ENCODE measurements at regions not wholly inside any gene's neighbourhood (a gene's known extent, or its start where the extent isn't known, plus 50 kb on each side); places are given as distances from the start of the nearest gene placed in this dataset.

DNA sequence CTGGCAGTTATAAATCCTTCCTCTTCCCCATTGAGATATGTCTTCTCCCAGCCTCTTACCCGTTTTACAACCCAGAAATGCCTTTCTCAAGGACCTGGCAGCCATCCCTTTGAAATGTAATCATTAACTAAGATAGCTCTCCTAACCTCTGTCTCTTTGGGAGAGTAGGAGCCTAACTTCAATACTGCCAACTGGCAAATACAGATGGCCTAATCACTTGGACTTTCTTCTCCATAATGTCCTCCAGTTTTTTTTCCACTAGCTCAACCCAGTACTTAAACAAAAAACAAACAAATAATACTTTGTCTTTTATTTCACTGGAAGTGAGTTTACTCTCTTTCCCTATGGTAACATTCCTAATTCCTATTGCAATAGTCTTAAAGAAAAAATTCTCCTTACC lies 1391.1 kb downstream of the SUCLG1 start:
- Histone ChIP-seq H3K4me1 (ENCODE audit: control insufficient read depth, insufficient read depth, low read length) (no peaks in the 10 kb centered on the region), H3K27ac (ENCODE audit: low read length) (no peak overlapping the region), H3K9me3 (replicated peaks; ENCODE audit: control insufficient read depth, low read depth, low read length) (no peaks in the 10 kb centered on the region), H3K4me3 (ENCODE audit: low read length) (no peak overlapping the region), H3K27me3 (ENCODE audit: control insufficient read depth, insufficient read depth, low read length) (no peaks in the 10 kb centered on the region), H3K36me3 (ENCODE audit: control insufficient read depth, insufficient read depth, low read length) (no peaks in the 10 kb centered on the region)
- no CpG with 5 or more reads among the region's 1 CpG for WGBS (ENCODE audit: insufficient coverage)
- DNase-seq, result no peak

DNA sequence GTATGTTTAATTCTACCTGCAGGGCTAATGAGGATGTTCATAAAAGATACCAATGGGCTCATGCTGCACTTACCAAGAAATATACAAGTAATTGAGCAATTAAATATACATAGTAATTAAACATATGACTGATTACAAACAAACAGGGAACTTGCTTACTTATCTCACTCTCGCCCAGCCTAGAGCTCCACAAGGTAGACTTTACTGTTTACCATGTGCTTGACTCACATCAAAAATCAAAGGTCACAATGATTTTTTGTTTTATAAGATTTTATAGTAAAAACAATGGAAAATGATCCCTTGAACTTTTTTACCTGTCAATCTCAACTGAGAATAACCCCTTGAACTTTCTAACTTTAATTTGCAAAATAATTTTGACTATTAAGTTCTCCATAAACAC lies 1395.1 kb downstream of the SUCLG1 start:
- Histone ChIP-seq H3K36me3 (ENCODE audit: control insufficient read depth, insufficient read depth, low read length) (no peaks in the 10 kb centered on the region), H3K4me3 (ENCODE audit: low read length) (no peak overlapping the region), H3K9me3 (replicated peaks; ENCODE audit: control insufficient read depth, low read depth, low read length) (no peaks in the 10 kb centered on the region), H3K27ac (ENCODE audit: low read length) (no peak overlapping the region), H3K4me1 (ENCODE audit: control insufficient read depth, insufficient read depth, low read length) (no peaks in the 10 kb centered on the region), H3K27me3 (ENCODE audit: control insufficient read depth, insufficient read depth, low read length) (no peaks in the 10 kb centered on the region)
- WGBS (ENCODE audit: insufficient coverage), result no CpG with 5 or more reads among the region's 1 CpG
- DNase-seq, result no peak

DNA sequence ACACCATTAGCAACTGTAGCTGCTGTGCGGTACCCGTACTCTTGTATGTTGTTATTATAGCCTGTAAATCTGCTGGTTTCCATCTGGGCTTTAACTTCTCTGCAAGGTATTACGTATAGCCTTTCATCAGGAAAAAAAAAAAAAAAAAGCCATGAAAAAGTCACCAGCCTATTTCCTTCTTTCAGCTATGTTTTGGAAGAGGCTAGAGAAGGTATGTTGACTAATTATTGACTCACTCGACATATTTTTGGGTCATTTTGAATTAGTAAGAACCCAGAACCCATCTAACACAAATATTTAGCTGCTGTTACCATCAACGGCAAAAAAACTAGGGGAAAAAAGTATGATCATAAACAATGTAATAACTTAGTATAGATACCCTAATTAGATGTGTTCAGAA lies 1395.6 kb downstream of the SUCLG1 start:
- H3K4me3 ChIP-seq (ENCODE audit: low read length), result no peak overlapping the region
- H3K27me3 ChIP-seq (ENCODE audit: control insufficient read depth, insufficient read depth, low read length), result no peaks in the 10 kb centered on the region
- DNase-seq, result no peak
- H3K9me3 ChIP-seq (replicated peaks; ENCODE audit: control insufficient read depth, low read depth, low read length), result no peaks in the 10 kb centered on the region
- no CpG with 5 or more reads among the region's 5 CpGs for WGBS (ENCODE audit: insufficient coverage)
- H3K36me3 ChIP-seq (ENCODE audit: control insufficient read depth, insufficient read depth, low read length), result no peaks in the 10 kb centered on the region
- no peaks in the 10 kb centered on the region for H3K4me1 ChIP-seq (ENCODE audit: control insufficient read depth, insufficient read depth, low read length)
- H3K27ac ChIP-seq (ENCODE audit: low read length), result no peak overlapping the region

DNA sequence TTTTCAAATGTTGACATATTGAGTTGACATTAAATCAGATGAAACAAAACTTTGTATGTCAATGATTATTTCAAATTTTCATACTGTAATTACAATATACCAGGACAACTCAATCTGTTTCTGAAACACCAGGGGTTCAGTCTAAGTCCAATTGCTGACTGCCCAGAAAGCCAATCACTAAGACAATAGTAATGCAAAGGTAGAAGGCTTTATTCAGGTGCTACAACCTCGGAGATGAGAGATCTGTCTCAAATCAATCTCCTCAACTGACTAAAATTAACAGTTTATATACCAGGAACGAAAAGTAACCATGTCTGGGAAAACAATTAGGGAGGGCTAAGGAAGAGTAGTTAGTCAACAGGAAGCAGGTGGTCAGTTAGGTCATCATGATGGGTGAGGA lies 1400.4 kb downstream of the SUCLG1 start:
- no peak for DNase-seq
- no peaks in the 10 kb centered on the region for H3K36me3 ChIP-seq (ENCODE audit: control insufficient read depth, insufficient read depth, low read length)
- no CpG with 5 or more reads among the region's 2 CpGs for WGBS (ENCODE audit: insufficient coverage)
- no peak overlapping the region for H3K27ac ChIP-seq (ENCODE audit: low read length)
- peaks cover 3% of the 10 kb centered on the region for H3K9me3 ChIP-seq (replicated peaks; ENCODE audit: control insufficient read depth, low read depth, low read length)
- no peaks in the 10 kb centered on the region for H3K27me3 ChIP-seq (ENCODE audit: control insufficient read depth, insufficient read depth, low read length)
- no peak overlapping the region for H3K4me3 ChIP-seq (ENCODE audit: low read length)
- H3K4me1 ChIP-seq (ENCODE audit: control insufficient read depth, insufficient read depth, low read length), result no peaks in the 10 kb centered on the region

DNA sequence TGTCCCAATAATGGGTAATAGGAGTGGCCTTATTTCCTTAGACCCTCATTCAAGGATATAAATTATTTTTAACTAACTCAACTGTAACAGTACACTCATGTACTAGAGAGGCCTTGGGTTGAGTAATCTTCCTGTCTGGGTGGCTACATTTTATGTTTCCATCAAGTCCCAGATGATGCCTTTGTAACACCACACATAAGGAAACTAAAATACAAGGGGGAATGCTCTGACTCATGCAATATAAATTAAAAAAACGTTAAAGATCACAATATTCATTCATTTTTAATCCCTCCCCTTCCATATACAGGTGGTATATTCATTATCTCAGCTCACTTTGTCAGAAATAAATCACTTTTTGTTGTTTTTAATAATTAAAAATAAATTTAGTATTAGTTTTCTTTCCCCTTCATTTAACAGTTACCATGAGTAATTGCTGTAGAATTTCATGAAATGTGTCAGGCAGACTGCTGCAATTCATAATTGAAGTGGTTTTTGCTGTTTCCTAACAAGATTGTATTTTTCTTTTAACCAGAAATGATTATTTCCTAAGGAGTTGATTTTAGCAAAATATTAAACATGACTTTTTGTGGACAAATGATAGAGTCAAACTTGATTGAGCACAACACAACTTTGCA lies 1403.6 kb downstream of the SUCLG1 start:
- no CpG with 5 or more reads among the region's 1 CpG for WGBS (ENCODE audit: insufficient coverage)
- Histone ChIP-seq H3K4me3 (ENCODE audit: low read length) (no peak overlapping the region), H3K27me3 (ENCODE audit: control insufficient read depth, insufficient read depth, low read length) (no peaks in the 10 kb centered on the region), H3K27ac (ENCODE audit: low read length) (no peak overlapping the region), H3K36me3 (ENCODE audit: control insufficient read depth, insufficient read depth, low read length) (no peaks in the 10 kb centered on the region), H3K4me1 (ENCODE audit: control insufficient read depth, insufficient read depth, low read length) (no peaks in the 10 kb centered on the region), H3K9me3 (replicated peaks; ENCODE audit: control insufficient read depth, low read depth, low read length) (peaks cover 3% of the 10 kb centered on the region)
- DNase-seq, result peak; percentile 27

DNA sequence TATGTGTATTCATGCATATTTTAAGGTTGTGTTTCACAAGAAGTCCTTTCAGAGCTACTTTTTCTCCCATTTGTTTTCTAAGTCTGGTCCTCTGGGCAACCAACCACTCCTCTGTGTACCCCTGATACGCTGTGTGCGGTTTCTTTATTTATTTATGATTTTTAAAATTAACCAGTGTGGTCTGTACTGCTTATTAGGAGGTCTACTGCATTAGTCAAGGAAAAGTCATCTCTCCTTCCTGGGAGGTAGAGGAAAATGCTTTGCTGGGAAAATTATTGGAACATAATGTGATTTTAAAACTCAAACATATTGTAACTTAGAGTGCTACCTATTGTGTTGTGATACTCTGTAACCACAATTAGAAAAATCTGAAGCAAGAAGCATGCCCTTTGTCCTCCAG lies 1404.3 kb downstream of the SUCLG1 start:
- H3K4me1 ChIP-seq (ENCODE audit: control insufficient read depth, insufficient read depth, low read length), result no peaks in the 10 kb centered on the region
- H3K27ac ChIP-seq (ENCODE audit: low read length), result no peak overlapping the region
- no peaks in the 10 kb centered on the region for H3K36me3 ChIP-seq (ENCODE audit: control insufficient read depth, insufficient read depth, low read length)
- H3K27me3 ChIP-seq (ENCODE audit: control insufficient read depth, insufficient read depth, low read length), result no peaks in the 10 kb centered on the region
- no CpG with 5 or more reads among the region's 2 CpGs for WGBS (ENCODE audit: insufficient coverage)
- peaks cover 3% of the 10 kb centered on the region for H3K9me3 ChIP-seq (replicated peaks; ENCODE audit: control insufficient read depth, low read depth, low read length)
- no peak for DNase-seq
- H3K4me3 ChIP-seq (ENCODE audit: low read length), result no peak overlapping the region

DNA sequence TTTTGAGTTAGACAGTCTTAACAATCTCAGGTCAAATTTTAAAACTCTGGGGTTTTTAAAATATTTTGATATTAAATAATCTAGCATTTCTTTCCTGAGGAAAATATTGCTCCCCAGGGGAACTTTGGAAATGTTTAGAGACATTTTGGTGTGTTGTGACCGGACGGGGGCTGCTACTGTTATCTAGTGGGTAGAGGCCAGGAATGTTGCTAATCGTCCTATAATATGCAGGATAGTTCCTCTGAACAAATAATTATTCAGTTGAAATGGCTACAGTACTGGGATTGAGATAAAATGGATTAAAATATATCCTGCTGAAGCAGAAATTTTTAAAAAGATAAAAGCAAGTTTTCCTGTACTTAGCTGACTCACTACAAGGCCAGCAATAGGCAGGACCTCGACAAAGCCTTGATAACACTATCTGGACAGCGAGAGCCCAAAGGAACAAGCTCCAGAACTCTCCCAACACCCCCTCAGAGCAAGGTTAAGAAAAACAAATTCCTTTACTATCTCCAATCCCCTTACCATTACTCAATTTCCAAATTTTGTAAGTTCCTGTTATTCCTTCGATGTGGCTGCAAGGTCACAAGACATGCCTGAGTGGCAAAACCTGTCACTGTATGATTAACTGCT lies 1407.4 kb downstream of the SUCLG1 start:
- H3K4me3 ChIP-seq (ENCODE audit: low read length), result no peak overlapping the region
- no peaks in the 10 kb centered on the region for H3K36me3 ChIP-seq (ENCODE audit: control insufficient read depth, insufficient read depth, low read length)
- DNase-seq, result no peak
- WGBS (ENCODE audit: insufficient coverage), result 74% methylated on average over 3 of the region's 6 CpGs
- H3K4me1 ChIP-seq (ENCODE audit: control insufficient read depth, insufficient read depth, low read length), result no peaks in the 10 kb centered on the region
- no peak overlapping the region for H3K27ac ChIP-seq (ENCODE audit: low read length)
- H3K9me3 ChIP-seq (replicated peaks; ENCODE audit: control insufficient read depth, low read depth, low read length), result no peaks in the 10 kb centered on the region
- H3K27me3 ChIP-seq (ENCODE audit: control insufficient read depth, insufficient read depth, low read length), result no peaks in the 10 kb centered on the region

DNA sequence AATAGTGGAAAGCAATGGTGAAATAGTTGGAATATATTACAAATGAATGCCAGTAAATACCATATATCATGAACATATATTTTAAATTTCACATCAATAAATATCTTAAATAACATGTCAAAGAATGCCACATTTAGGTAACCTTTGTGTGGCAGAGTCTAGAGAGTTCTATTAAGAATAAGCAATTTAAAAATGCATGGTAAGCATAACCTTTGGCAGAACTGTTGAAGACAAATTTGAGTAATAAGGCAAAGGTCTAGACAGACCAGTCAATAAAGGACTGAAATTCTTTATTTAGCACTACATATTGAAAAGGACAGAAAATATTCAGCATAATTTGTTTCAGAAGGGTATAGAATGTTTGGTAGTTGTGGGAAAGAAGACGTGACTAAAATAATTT lies 1417.0 kb downstream of the SUCLG1 start:
- H3K4me3 ChIP-seq (ENCODE audit: low read length), result no peak overlapping the region
- no peaks in the 10 kb centered on the region for H3K36me3 ChIP-seq (ENCODE audit: control insufficient read depth, insufficient read depth, low read length)
- H3K9me3 ChIP-seq (replicated peaks; ENCODE audit: control insufficient read depth, low read depth, low read length), result no peaks in the 10 kb centered on the region
- no peaks in the 10 kb centered on the region for H3K27me3 ChIP-seq (ENCODE audit: control insufficient read depth, insufficient read depth, low read length)
- no peak overlapping the region for H3K27ac ChIP-seq (ENCODE audit: low read length)
- DNase-seq, result no peak
- H3K4me1 ChIP-seq (ENCODE audit: control insufficient read depth, insufficient read depth, low read length), result no peaks in the 10 kb centered on the region
- WGBS (ENCODE audit: insufficient coverage), result no CpG with 5 or more reads among the region's 1 CpG

DNA sequence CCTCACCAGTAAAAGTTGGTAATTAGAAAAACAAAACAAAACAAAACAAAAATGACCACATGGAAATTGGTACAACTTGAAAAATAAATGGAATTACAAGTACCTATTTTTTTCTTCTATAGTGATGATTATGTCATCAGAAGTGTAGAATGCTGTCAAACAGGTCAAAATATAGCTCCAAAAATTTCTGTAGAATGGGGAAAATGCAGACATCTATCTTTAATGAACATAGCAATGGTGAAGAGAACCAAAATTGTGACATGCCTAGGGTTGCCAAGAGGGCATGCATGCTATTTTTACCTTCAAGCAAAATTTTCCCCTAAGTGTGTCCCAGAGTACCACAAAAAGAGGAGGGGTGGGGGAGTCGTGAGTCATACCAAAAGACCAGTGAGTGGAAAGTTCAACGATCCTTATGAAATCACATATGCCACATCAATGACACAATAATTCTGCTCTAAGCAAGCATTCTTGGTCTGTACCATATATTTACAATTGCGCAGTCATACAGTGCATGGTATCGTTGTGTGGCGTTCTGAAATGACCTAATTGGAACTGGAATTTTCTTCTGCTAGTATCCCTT lies 1436.4 kb downstream of the SUCLG1 start:
- no peaks in the 10 kb centered on the region for H3K4me1 ChIP-seq (ENCODE audit: control insufficient read depth, insufficient read depth, low read length)
- no peak for DNase-seq
- no peaks in the 10 kb centered on the region for H3K9me3 ChIP-seq (replicated peaks; ENCODE audit: control insufficient read depth, low read depth, low read length)
- H3K27ac ChIP-seq (ENCODE audit: low read length), result no peak overlapping the region
- WGBS (ENCODE audit: insufficient coverage), result no CpG with 5 or more reads among the region's 5 CpGs
- no peaks in the 10 kb centered on the region for H3K36me3 ChIP-seq (ENCODE audit: control insufficient read depth, insufficient read depth, low read length)
- no peak overlapping the region for H3K4me3 ChIP-seq (ENCODE audit: low read length)
- no peaks in the 10 kb centered on the region for H3K27me3 ChIP-seq (ENCODE audit: control insufficient read depth, insufficient read depth, low read length)

DNA sequence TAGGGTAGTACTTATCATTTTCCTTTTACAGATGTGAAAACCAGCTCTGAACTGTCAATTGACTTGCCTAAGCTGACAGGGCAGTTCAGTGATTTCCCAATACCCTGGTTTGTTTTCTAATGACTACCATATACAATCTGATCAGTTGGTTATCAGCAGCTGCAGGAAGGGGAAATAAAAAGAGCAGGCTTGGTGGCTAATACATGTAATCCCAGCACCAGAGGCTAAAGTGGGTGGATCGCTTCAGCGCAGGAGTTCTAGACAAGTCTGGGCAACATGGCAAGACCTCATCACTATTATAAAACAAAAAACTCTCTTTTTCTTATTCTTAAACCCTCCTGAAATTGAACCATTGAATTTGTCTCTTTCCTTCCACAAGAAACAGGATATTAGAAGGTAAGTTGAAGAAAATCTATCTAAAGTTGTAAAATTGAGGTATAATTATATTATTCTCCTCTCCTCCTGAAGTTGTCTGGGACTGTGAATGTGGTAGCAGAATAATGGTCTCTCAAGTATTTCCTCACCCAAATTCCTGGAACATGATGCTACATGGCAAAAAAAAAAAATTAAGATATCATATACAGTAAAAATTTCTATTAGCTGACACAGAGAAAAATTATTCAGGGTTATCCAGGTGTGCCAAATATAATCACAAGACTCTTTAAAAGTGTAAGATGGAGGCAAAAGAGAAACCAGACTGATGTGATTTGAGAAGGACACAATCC lies 1441.6 kb downstream of the SUCLG1 start:
- Histone ChIP-seq H3K9me3 (replicated peaks; ENCODE audit: control insufficient read depth, low read depth, low read length) (no peaks in the 10 kb centered on the region), H3K27ac (ENCODE audit: low read length) (no peak overlapping the region), H3K27me3 (ENCODE audit: control insufficient read depth, insufficient read depth, low read length) (no peaks in the 10 kb centered on the region), H3K36me3 (ENCODE audit: control insufficient read depth, insufficient read depth, low read length) (no peaks in the 10 kb centered on the region), H3K4me3 (ENCODE audit: low read length) (no peak overlapping the region), H3K4me1 (ENCODE audit: control insufficient read depth, insufficient read depth, low read length) (no peaks in the 10 kb centered on the region)
- no CpG with 5 or more reads among the region's 2 CpGs for whole genome bisulfite sequencing (ENCODE audit: insufficient coverage)
- DNase-seq, result no peak
